Left kidney (tissue), 1 donor: ENCODE measurements at regions not wholly inside any gene's neighbourhood (a gene's known extent, or its start where the extent isn't known, plus 50 kb on each side); places are given as distances from the start of the nearest gene placed in this dataset.

Experiments used
- DNase-seq: peaks from one replicate; pipeline ENCODE4 v3.0.0-alpha.2; 2013

GRCh38 chr7:142359694-142360279, 101.9 kb upstream of the PRSS58 start:
- DNase-seq, result no peak

DNA sequence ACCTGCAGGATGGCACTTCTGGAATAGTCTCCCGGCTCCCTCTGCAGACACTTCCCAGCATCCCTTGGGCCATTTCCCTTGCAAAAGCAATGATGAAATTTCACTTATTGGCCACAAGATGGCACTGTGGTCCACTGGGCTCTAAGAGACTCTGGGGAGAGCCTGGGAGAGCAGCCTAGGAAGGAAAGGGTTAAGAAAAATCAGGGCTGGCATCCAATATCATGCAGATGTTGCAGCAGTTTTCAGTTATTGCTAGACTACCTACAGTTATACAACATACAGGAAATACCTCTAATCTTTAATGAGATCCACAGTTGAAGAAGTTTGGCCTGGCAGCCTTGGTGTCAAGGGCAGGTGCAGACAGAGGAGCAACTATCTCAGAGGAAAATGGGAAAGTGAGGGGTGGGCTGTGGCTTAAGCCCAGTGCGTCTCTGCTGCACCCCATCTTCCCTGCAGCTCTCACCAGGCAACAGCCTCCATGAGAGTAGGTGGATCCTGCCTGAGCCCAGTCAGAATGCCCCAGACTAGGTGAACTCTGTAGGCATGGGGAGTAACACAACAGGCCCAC, 100.2 kb upstream of the PRSS58 start:
- DNase-seq, result peak; percentile 54

DNA sequence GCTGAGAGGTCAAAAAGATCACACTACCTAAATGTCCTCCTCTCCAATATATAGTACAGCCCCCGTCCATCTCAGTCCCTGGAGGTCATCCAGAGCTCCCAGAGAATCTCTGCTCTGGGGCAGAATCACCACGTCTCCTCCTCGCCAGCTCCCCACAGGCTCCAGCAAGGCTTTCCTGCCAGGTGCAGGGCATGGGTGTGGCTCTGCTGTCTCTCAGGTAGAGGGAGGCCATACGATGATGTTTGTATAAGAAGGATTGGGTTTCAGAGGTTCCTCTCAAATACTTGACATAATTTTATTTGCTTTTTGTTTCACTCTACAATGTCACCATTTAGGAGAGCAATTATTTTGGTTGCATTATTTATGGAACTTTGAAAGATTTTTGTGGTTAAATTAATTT, 98.3 kb upstream of the PRSS58 start:
- no peak for DNase-seq

DNA sequence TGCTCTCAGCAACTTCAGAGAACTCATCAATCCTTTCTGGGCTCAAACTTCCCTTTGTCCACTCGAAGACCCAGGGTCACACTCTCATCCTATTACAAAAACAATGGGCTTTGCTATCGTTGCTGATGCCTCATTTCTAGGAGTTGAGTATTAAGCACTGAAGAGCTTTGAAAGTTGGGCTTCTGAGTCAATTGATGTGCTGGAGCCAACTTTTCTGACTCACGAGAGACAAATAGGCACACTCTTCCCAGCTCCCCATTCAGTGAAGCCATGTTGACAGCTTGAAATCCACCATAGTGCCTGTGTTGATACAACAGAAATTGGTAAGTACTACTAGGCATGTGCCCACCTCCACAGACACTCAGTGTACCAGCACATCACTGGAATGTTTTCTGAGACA, 97.5 kb upstream of the PRSS58 start:
- no peak for DNase-seq

DNA sequence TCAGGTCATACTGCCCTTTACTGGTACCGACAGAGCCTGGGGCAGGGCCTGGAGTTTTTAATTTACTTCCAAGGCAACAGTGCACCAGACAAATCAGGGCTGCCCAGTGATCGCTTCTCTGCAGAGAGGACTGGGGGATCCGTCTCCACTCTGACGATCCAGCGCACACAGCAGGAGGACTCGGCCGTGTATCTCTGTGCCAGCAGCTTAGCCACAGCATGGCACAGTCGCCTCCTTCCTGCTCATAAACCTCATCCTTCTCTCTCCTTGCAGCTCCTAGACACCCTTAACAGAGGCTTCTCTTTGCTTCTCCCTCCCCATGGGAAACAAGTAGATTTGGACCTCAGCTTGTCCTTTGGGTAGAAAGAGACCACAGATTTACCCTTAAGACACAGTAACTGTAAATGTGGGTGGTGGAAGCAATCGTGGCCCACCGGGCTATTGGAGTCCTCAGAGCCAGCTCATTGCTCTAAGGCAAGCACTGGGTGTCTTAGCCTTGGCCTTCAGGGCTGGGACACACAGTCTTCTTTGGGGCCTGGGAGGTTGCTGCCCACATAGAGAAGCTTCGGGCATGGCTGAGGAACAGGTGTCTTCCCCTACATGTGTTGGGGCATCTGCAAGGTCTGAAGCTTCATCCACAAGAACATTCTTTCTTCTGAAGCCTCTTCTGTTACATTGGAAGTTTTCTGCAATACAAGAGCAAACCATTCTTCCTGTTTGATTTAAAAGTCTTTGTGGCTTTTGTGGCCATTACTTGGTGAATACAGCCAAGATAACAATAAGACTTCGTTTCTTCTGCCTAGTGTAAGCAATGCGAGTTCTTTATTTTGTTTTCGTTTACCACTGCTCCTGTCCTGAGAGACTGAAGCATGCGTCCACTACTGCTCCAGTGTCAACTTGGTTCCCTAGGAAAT, 95.5 kb upstream of the PRSS58 start:
- DNase-seq, result no peak

DNA sequence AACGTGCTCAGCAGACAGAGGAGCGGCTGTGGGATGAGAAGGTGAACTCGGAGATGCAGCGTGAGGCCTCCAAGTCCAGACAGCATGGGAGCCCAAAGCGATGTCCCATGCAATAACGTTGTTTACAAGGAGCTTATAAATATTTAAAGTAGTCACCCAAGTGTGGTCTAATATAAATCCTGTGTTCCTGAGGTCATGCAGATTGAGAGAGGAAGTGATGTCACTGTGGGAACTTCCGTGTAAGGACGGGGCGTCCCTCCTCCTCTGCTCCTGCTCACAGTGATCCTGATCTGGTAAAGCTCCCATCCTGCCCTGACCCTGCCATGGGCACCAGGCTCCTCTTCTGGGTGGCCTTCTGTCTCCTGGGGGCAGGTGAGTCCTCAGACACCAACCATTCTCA, 94.7 kb upstream of the PRSS58 start:
- DNase-seq, result no peak

GRCh38 chr7:142351145-142351544, 93.3 kb upstream of the PRSS58 start:
- no peak for DNase-seq

DNA sequence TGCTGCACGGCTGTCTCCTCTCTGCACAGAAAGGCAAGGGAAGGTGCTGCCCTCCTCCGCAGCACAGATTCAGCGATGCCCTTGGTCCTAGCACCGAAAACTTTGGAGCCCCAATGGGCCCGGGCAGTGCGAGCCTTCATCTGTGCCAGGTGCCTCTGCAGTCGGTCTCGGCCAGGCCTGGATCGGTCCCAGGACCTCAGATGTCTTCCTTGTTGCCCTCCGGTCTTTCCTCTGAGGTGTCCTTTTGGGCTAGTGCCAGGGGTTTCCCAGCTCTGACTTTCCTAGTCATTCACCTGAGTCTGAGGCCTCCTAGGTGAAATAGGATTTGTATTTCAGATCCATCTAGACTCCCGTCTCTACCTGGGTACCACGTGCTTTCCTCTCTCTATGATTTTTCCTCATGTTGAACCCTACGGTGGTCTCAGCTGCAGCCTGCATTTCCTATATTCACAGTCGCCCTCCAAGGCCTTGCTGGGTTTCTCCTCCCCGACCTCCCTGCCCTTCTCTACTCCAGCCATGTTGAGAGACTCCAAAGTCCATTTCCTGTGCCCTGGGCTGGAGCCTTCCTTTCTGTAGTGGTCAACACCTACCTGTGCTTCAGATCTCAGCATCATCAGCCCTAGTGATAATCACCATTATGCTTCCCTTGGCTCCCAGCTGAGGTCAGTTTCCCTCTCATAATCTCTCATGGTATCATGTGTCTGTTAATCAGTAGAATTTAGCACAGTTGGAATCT, 92.0 kb upstream of the PRSS58 start:
- DNase-seq, result no peak

DNA sequence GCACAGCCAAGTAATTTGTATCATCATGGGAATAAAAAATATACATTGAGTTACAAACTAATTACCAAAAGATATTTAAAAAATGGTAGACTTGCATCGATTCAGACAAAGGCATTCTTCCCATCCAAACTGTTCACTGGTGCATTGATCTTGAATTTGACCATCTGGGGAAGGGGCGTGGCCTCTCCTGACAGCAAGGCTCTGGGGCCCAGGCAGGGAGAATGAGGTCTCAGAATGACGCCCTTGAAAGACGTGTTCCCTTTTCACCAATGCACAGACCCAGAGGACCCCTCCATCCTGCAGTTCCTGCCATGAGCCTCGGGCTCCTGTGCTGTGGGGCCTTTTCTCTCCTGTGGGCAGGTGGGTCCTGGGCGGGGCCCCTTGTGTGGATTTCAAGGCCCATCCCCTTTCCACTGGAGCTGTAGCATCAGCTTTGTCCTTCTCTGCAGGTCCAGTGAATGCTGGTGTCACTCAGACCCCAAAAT, 91.1 kb upstream of the PRSS58 start:
- no peak for DNase-seq

DNA sequence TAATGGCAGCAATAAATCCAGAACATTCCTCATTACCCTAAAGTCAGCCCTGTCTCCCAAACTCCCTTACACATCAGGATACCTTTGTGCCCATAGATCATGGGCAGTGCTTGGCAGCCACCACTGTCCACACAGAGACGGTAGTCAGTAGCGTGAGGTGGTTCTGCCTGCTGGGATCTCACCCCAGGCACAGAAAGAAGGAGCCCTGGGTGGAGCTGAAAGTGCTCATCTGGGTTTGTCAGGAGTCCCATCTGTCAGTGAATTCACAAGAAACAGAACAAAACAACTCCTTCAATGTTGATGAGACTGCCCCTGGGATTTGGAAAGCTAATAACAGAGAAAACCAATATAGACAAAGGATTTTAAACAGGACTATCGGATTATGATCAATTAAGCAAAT, 90.2 kb upstream of the PRSS58 start:
- DNase-seq, result no peak

GRCh38 chr7:142347091-142347490, 89.2 kb upstream of the PRSS58 start:
- no peak for DNase-seq

- no peak for DNase-seq
These were observed 88.0 kb upstream of the PRSS58 start for GRCh38 chr7:142345811-142346210.

DNA sequence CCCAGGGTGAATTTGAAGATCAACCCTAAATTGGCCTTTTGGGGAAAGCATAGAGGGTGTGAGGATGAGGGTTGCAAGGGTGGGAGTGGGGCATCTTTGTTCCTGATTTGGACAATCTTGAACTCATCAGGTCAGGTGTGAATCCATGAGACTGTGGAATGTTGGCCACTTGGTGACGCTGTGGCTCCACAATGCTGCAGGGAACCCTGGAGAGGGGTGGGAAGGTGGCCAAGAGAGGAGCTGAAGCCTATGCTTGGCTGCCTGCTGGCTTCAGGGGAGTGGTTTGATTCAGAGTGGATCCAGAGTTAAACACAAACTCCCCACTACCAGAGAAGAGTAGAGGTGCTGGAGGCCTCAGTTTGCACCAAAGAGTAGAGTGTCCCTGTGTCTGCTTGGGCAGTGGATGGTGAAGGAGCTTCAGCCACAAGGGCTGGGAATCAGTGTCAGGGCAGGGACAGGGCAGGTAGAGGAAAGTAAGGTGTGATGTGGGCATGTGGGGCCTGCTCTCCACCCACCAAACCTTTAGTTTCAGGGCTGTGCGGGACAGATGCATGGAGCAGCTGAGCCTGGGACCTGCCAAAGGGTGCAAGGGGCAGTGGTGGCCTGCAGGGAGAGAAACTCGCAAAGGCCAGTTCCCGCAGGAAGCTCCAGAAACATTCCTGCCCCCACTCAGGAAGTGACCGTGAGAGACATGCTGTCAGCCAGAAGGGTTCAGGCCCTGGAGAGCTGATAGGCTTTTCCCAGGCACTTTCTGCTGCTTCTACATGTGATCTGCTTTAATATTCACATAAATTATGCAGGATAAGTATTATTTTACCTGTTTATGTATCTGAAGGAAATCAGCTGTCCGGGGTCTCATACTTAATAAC, 81.0 kb upstream of the PRSS58 start:
- no peak for DNase-seq

- no peak for DNase-seq
These were observed 79.5 kb upstream of the PRSS58 start for GRCh38 chr7:142337054-142338001.

DNA sequence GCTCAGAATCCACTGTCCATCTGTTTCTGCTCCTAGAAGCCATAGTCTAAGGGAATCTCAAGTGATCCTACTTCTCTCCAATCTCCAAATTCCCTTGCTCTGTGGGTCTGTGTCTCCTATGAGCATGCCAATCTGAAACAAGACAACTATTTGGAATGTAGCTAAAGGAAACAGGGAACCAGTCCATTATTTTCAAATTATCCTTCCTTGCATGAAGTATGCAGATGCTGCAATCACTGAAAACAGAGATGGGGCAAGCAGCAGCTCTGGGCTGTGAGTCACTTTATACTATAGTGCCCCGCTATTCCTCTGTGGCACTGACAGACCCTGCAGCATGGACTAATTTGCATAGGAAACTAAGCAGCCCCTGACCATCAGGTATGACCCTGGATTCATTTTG, 76.9 kb upstream of the PRSS58 start:
- DNase-seq, result no peak

DNA sequence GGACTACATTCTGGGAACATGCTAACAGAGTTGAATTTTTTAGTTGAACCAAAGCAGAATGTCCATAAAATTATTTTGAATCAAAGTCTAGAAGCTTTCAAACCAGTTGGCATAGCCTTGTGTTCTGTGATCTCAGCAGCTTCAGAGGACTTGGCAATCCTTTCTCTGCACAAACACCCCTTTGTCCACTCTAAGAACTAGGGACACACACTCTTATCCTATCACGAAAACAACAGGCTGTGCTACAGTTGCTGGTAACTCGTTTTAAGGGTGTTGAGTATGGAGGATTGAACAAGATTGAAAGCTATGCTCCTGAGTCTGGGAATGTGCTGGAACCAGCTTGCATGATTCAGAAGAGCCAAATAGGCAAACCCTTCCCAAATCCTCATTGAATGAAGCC, 76.4 kb upstream of the PRSS58 start:
- no peak for DNase-seq

DNA sequence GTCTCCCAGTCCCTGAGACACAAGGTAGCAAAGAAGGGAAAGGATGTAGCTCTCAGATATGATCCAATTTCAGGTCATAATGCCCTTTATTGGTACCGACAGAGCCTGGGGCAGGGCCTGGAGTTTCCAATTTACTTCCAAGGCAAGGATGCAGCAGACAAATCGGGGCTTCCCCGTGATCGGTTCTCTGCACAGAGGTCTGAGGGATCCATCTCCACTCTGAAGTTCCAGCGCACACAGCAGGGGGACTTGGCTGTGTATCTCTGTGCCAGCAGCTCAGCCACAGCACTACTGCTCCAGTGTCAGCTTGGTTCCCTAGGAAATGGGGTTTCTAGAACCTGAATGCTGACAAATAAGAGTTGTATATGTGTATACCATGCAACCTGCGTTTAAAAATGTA, 74.6 kb upstream of the PRSS58 start:
- no peak for DNase-seq

GRCh38 chr7:142331941-142332340, 74.1 kb upstream of the PRSS58 start:
- no peak for DNase-seq

DNA sequence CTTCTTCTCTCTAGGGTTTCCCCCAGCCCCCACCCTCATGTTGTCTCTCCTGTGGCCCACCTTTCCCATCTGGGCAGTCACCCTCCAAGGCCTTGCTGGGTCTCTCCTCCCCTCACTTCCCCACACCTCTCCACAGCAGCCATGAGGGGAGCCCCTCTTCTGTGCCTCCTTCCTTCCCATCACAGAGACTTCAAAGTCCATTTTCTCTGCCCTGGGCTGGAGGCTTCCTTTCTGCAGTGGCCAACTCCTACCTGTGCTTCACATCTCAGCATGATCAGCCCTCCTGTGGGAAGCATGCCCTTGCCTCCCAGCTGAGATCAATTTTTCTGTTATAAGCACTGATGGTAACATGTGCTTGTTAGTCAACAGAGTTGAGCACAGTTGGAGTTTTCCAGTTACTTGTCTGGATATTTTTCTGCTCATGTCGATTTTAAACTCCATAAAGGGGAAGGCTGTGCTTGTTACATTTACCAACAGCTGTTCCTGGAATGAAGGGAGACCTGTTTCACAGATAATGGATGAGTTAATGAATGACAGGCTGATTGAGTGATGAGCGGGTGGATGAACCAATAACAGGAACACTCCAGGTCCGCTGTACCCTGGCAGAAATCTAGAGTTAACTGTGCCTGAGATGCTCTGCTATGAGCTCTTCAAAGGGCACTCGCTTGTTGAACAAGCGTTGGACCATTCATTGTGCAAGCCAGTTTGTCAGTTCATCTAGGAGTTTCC, 71.4 kb upstream of the PRSS58 start:
- DNase-seq, result no peak

- no peak for DNase-seq
These were observed 70.7 kb upstream of the PRSS58 start for GRCh38 chr7:142328551-142328950.
